ENCODE measurements at regions not wholly inside any gene's neighbourhood (a gene's known extent, or its start where the extent isn't known, plus 50 kb on each side); places are given as distances from the start of the nearest gene placed in this dataset.

GRCh38 chr6:23696992-23697391 lies 429.0 kb upstream of the NRSN1 start:
- no peaks in the 10 kb centered on the region for H3K27me3 ChIP-seq (ENCODE audit: control insufficient read depth, insufficient read depth, low read length)
- peaks cover 2% of the 10 kb centered on the region; the same call in 1 of the 2 replicates for H3K9me3 ChIP-seq (ENCODE audit: control insufficient read depth, insufficient read depth, low read length)
- ChIA-PET CTCF (no interaction called here), POLR2A (ENCODE audit: unreplicated experiment) (no interaction called here)
- no peak overlapping the region for H3K18ac ChIP-seq (ENCODE audit: low read depth, low read length)
- H3K4ac ChIP-seq (ENCODE audit: low read depth, low read length), result no peak overlapping the region
- no peak overlapping the region for H3K4me3 ChIP-seq (ENCODE audit: insufficient read depth, low read depth, low read length)
- H3K4me2 ChIP-seq (ENCODE audit: low read depth, low read length), result no peak overlapping the region
- no peak overlapping the region for H2AK9ac ChIP-seq (replicated peaks; ENCODE audit: low read depth, low read length, poor library complexity)
- H3K9ac ChIP-seq (ENCODE audit: low read depth, low read length), result no peak overlapping the region
- in situ Hi-C loops (cut with MboI; ENCODE audit: low sequenced_read_pairs) (no loop called here), intact Hi-C loops (cut with micrococcal nuclease) (no loop called here), dilution Hi-C loops (cut with HindIII; ENCODE audit: low sequenced_read_pairs, unreplicated experiment) (no loop called here)
- no peaks in the 10 kb centered on the region for H3K4me1 ChIP-seq (ENCODE audit: control insufficient read depth, insufficient read depth, low read length)
- no peak overlapping the region for H2BK15ac ChIP-seq (ENCODE audit: low read depth, low read length)
- DNase-seq, result no peak
- H3K36me3 ChIP-seq (ENCODE audit: control insufficient read depth, insufficient read depth, low read length), result no peaks in the 10 kb centered on the region
- H3K56ac ChIP-seq (ENCODE audit: extremely low read depth, insufficient read depth, low read length), result no peak overlapping the region
- WGBS, 2 experiments (ENCODE audit: extremely low coverage in 2 of 2, insufficient read length in 1 of 2), result no CpG with 5 or more reads among the region's 4 CpGs
- H3K27ac ChIP-seq (ENCODE audit: insufficient read depth, low read length), result no peak overlapping the region
- H4K91ac ChIP-seq (ENCODE audit: insufficient read depth, low read depth, low read length), result no peak overlapping the region
- no peak overlapping the region for H3K23ac ChIP-seq (ENCODE audit: low read depth, low read length)
- no peaks in the 10 kb centered on the region for H3K9me1 ChIP-seq (ENCODE audit: insufficient read depth, low read length)
- H2BK120ac ChIP-seq (ENCODE audit: low read depth, low read length), result no peak overlapping the region
- H2AK5ac ChIP-seq (ENCODE audit: low read depth, low read length), result no peak overlapping the region
- no peak overlapping the region for H2BK20ac ChIP-seq (ENCODE audit: low read depth, low read length)
- H3K79me1 ChIP-seq (ENCODE audit: low read depth in 1 of 2, low read length in 2 of 2), result no peaks in the 10 kb centered on the region
- no peak overlapping the region for H2AFZ ChIP-seq (replicated peaks; ENCODE audit: low read length, poor library complexity)
- ATAC-seq (ENCODE audit: low read depth), result no peak
- no peak overlapping the region for H2BK5ac ChIP-seq (ENCODE audit: low read depth, low read length, poor library complexity, severe bottlenecking)
- H4K5ac ChIP-seq (ENCODE audit: low read depth, low read length), result no peak overlapping the region
- TF ChIP-seq POLR2A (IDR thresholded peaks at IDR 0.05; ENCODE audit: low read depth, low read length) (no peak), ELK1 (IDR thresholded peaks at IDR 0.05; ENCODE audit: borderline replicate concordance, low read depth, low read length) (no peak), BHLHE40 (IDR thresholded peaks at IDR 0.05; ENCODE audit: low read depth, low read length) (no peak), MAFK (IDR thresholded peaks at IDR 0.05; ENCODE audit: low read depth, low read length) (no peak), FOS (IDR thresholded peaks at IDR 0.05; ENCODE audit: low read depth, low read length) (no peak), SMC3 (IDR thresholded peaks at IDR 0.05; ENCODE audit: low read depth, low read length) (no peak), RAD21 (IDR thresholded peaks at IDR 0.05; ENCODE audit: low read length) (no peak), RFX5 (IDR thresholded peaks at IDR 0.05; ENCODE audit: low read depth, low read length) (no peak), MAZ (IDR thresholded peaks at IDR 0.05; ENCODE audit: borderline replicate concordance, low read depth, low read length) (no peak), RCOR1 (IDR thresholded peaks at IDR 0.05; ENCODE audit: insufficient replicate concordance, low read length) (no peak), CTCF (conservative IDR thresholded peaks at IDR 0.05; ENCODE audit: low read depth, low read length) (no peak), CEBPB (IDR thresholded peaks at IDR 0.05; ENCODE audit: low read depth, low read length) (no peak), CHD1 (IDR thresholded peaks at IDR 0.05; ENCODE audit: low read depth, low read length) (no peak)
- no TSS peak for BruUV-seq (replicated peaks)
- no peak overlapping the region for H3K14ac ChIP-seq (replicated peaks; ENCODE audit: low read depth, low read length)
- no peak overlapping the region for H4K8ac ChIP-seq (ENCODE audit: low read depth in 2 of 2, low read length in 2 of 2)
- H4K20me1 ChIP-seq (ENCODE audit: insufficient read depth, low read length), result no peaks in the 10 kb centered on the region
